HCT116 (cell line): ENCODE measurements at regions not wholly inside any gene's neighbourhood (a gene's known extent, or its start where the extent isn't known, plus 50 kb on each side); places are given as distances from the start of the nearest gene placed in this dataset.

Experiments used
- ATAC-seq: fragments of 200-7000 bp; cut with Tn5 transposase; 2 replicates; pipeline ENCODE4 v1.9.1; 2020; ENCODE audit warnings: mild to moderate bottlenecking, moderate library complexity
- BruUV-seq: library from RNA; stranded (reverse); fragments of 400-500 nt; replicated peaks from 2 replicates; lab custom pipeline; 2021; lab: Mats Ljungman, UMichigan
- CTCF ChIA-PET: fragments of 300-600 bp; sonication (Branson Sonifier 250); formaldehyde crosslinking; loops from one replicate; lab custom pipeline; 2021; ENCODE audit warnings: antibody characterized with exemption; lab: Charles Lee
- POLR2A ChIA-PET: fragments of 300-600, 350-600 bp; sonication (Branson Sonifier 250); formaldehyde crosslinking; loops from one replicate; lab custom pipeline; 2021; ENCODE audit warnings: antibody characterized with exemption; lab: Charles Lee
- RAD21 ChIA-PET, 2 experiments: fragments of 300-600 bp; sonication (Branson Sonifier 250); formaldehyde crosslinking; loops; one replicate each; lab custom pipeline; 2023; ENCODE audit warnings: low total read pairs in 2 of 2; ENCODE audit not compliant: uncharacterized antibody in 2 of 2, unreplicated experiment in 2 of 2, low non-redundant PET in 1 of 2; lab: Charles Lee
- DNase-seq: peaks from one replicate; pipeline ENCODE4 v3.0.0-alpha.2; 2010; ENCODE audit warnings: low read depth, low spot score
- H2AFZ ChIP-seq: fragments of 200-600 bp; shearing (Covaris generic), sonication (generic); 2 replicates; pipeline ENCODE4 v1.6.1; 2017; ENCODE audit warnings: low read depth, mixed run types, mixed read lengths, antibody characterized with exemption, low read length; ENCODE audit not compliant: poor library complexity, severe bottlenecking
- H3K27ac ChIP-seq: 2 replicates; pipeline ENCODE4 v1.5.1; 2012; ENCODE audit warnings: low read depth, low read length
- H3K27me3 ChIP-seq: fragments of 200-600 bp; sonication (generic); 2 replicates; pipeline ENCODE4 v1.6.1; 2016; ENCODE audit warnings: mixed run types, low read length, mixed read lengths; ENCODE audit not compliant: insufficient read depth
- H3K36me3 ChIP-seq, 2 experiments: fragments of 200-500 bp in 1 of 2; fragments of 200-600 bp in 1 of 2; sonication (Bioruptor generic) in 1 of 2; sonication (generic) in 1 of 2; 2 replicates each; pipeline versions ENCODE4 v1.5.1 to v1.6.1; 2014 to 2016; ENCODE audit warnings: low read length in 2 of 2, inconsistent platforms in 1 of 2, mixed read lengths in 1 of 2, mixed run types in 1 of 2; ENCODE audit not compliant: insufficient read depth in 2 of 2, control insufficient read depth in 1 of 2
- H3K4me1 ChIP-seq, 2 experiments: fragments of 200-600 bp in 1 of 2; sonication (generic) in 1 of 2; 2 replicates each; pipeline versions ENCODE4 v1.5.1 to v1.6.1; 2012 to 2017; ENCODE audit warnings: low read length in 2 of 2, inconsistent platforms in 1 of 2, mild to moderate bottlenecking in 1 of 2, mixed read lengths in 1 of 2, mixed run types in 1 of 2, moderate library complexity in 1 of 2; ENCODE audit not compliant: insufficient read depth in 2 of 2, control insufficient read depth in 1 of 2
- H3K4me2 ChIP-seq: fragments of 200-600 bp; sonication (generic); 2 replicates; pipeline ENCODE4 v1.6.1; 2017; ENCODE audit warnings: mixed run types, low read length, mixed read lengths
- H3K4me3 ChIP-seq, 2 experiments: fragments of 200-600 bp in 1 of 2; sonication (generic) in 1 of 2; replicated peaks in 1 of 2; 2 replicates each; pipeline ENCODE4 v1.5.1; 2011 to 2016; ENCODE audit warnings: low read length in 2 of 2, control low read depth in 1 of 2, low read depth in 1 of 2, mild to moderate bottlenecking in 1 of 2, mixed read lengths in 1 of 2, mixed run types in 1 of 2
- H3K79me2 ChIP-seq: fragments of 200-600 bp; sonication (generic); 2 replicates; pipeline ENCODE4 v1.6.1; 2017; ENCODE audit warnings: mild to moderate bottlenecking, mixed run types, low read length, moderate library complexity, mixed read lengths; ENCODE audit not compliant: insufficient read depth
- H3K9ac ChIP-seq: fragments of 200-600 bp; sonication (generic); 2 replicates; pipeline ENCODE4 v1.6.1; 2016; ENCODE audit warnings: low read length, mixed read lengths
- H3K9me2 ChIP-seq: fragments of 200-600 bp; sonication (generic), shearing (Covaris generic); 2 replicates; pipeline ENCODE4 v1.6.1; 2017; ENCODE audit warnings: mixed run types, mild to moderate bottlenecking, moderate library complexity; ENCODE audit not compliant: insufficient read depth
- H3K9me3 ChIP-seq, 2 experiments: fragments of 200-500 bp in 1 of 2; fragments of 200-600 bp in 1 of 2; sonication (Bioruptor generic) in 1 of 2; sonication (generic) in 1 of 2; 2 replicates each; pipeline ENCODE4 v1.6.1; 2014 to 2017; ENCODE audit warnings: low read length in 2 of 2, mixed read lengths in 2 of 2, inconsistent platforms in 1 of 2, low read depth in 1 of 2, mild to moderate bottlenecking in 1 of 2, mixed run types in 1 of 2, moderate library complexity in 1 of 2; ENCODE audit not compliant: control insufficient read depth in 1 of 2, insufficient read depth in 1 of 2
- H4K20me1 ChIP-seq: fragments of 200-600 bp; sonication (generic), shearing (Covaris generic); 2 replicates; pipeline ENCODE4 v1.6.1; 2017; ENCODE audit warnings: mixed run types, mild to moderate bottlenecking, moderate library complexity; ENCODE audit not compliant: insufficient read depth
- CBX3 ChIP-seq: IDR thresholded peaks from 2 replicates; pipeline ENCODE4 v1.6.1; 2012; ENCODE audit warnings: low read depth
- EGR1 ChIP-seq: IDR thresholded peaks from 2 replicates; pipeline ENCODE4 v1.6.1; 2012; ENCODE audit warnings: low read depth
- ELF1 ChIP-seq: IDR thresholded peaks from 2 replicates; pipeline ENCODE4 v1.6.1; 2012; ENCODE audit warnings: low read depth, borderline replicate concordance
- EZH2 ChIP-seq: fragments of 200-600 bp; sonication (generic); IDR thresholded peaks from 2 replicates; pipeline ENCODE4 v1.6.1; 2017; ENCODE audit warnings: antibody characterized with exemption, mixed run types
- JUND ChIP-seq: IDR thresholded peaks from 2 replicates; pipeline ENCODE4 v1.6.1; 2012
- POLR2A ChIP-seq: IDR thresholded peaks from 2 replicates; pipeline ENCODE4 v1.7.0; 2011; ENCODE audit warnings: borderline replicate concordance; ENCODE audit not compliant: insufficient read depth, insufficient read length; ENCODE audit errors: extremely low read depth
- RAD21 ChIP-seq: IDR thresholded peaks from 2 replicates; pipeline ENCODE4 v1.6.1; 2012; ENCODE audit warnings: low read depth, mild to moderate bottlenecking
- TCF7L2 ChIP-seq: IDR thresholded peaks from 2 replicates; pipeline ENCODE4 v1.7.0; 2011; ENCODE audit warnings: borderline replicate concordance, inconsistent platforms; ENCODE audit not compliant: insufficient read depth, insufficient read length; ENCODE audit errors: extremely low read depth
- intact Hi-C: fragments of 100-400 bp; cut with micrococcal nuclease; formaldehyde crosslinking; loops from 2 replicates; pipeline ENCODE4 v1.10.0; 2022

- Histone ChIP-seq H2AFZ (no peak overlapping the region), H3K36me3 (no peaks in the 10 kb centered on the region), H3K9me3 (no peaks in the 10 kb centered on the region), H3K27me3 (no peaks in the 10 kb centered on the region), H3K4me3 (no peak overlapping the region), H4K20me1 (no peaks in the 10 kb centered on the region), H3K4me2 (no peak overlapping the region), H3K27ac (no peak overlapping the region), H3K79me2 (no peaks in the 10 kb centered on the region), H3K4me1 (no peaks in the 10 kb centered on the region), H3K9ac (no peak overlapping the region), H3K9me2 (no peaks in the 10 kb centered on the region)
- DNase-seq (no peak), ATAC-seq (no peak)
- ChIA-PET POLR2A (no interaction called here), CTCF (no interaction called here), RAD21 (no interaction called here)
- TF ChIP-seq CBX3 (no peak), RAD21 (no peak), POLR2A (no peak), EZH2 (no peak), JUND (no peak), ELF1 (no peak), TCF7L2 (no peak), EGR1 (no peak)
- intact Hi-C loops = no loop called here
- BruUV-seq = no TSS peak
These were observed 50.2 kb upstream of the ACTRT2 start for GRCh38 chr1:2971101-2971501.
